ENCODE measurements at regions not wholly inside any gene's neighbourhood (a gene's known extent, or its start where the extent isn't known, plus 50 kb on each side); places are given as distances from the start of the nearest gene placed in this dataset.
"Not testable (repeated sequence)": the region's sequence is repeated elsewhere in the genome, so short reads cannot be mapped to it uniquely, and the experiment has no call there.

GRCh38 chr13:37187105-37187504, 81.6 kb upstream of the CSNK1A1L start:
- ChIA-PET CTCF (no interaction called here), POLR2A (no interaction called here)
- no peak for DNase-seq (ENCODE audit: extremely low spot score)
- TF ChIP-seq SUZ12 (IDR thresholded peaks at IDR 0.05), result no peak
- no peak for TF ChIP-seq L3MBTL2 (conservative IDR thresholded peaks at IDR 0.05)
- TF ChIP-seq FOXK2 (IDR thresholded peaks at IDR 0.05), result no peak
- no peak for TF ChIP-seq FOXM1 (IDR thresholded peaks at IDR 0.05; ENCODE audit: borderline replicate concordance)
- TF ChIP-seq TARDBP (IDR thresholded peaks at IDR 0.05), result no peak
- TF ChIP-seq SP1 (IDR thresholded peaks at IDR 0.05), result no peak
- no peak for TF ChIP-seq CTBP1 (IDR thresholded peaks at IDR 0.05; ENCODE audit: borderline replicate concordance)

- ChIA-PET CTCF (no interaction called here), POLR2A (no interaction called here)
- DNase-seq (ENCODE audit: extremely low spot score), result no peak
- no peak for TF ChIP-seq TARDBP (IDR thresholded peaks at IDR 0.05)
- TF ChIP-seq ARNT (IDR thresholded peaks at IDR 0.05), result no peak
- no peak for TF ChIP-seq SP1 (IDR thresholded peaks at IDR 0.05)
- TF ChIP-seq PKNOX1 (IDR thresholded peaks at IDR 0.05), result no peak
- no peak for TF ChIP-seq BHLHE40 (IDR thresholded peaks at IDR 0.05; ENCODE audit: borderline replicate concordance)
- no peak for TF ChIP-seq FOXM1 (IDR thresholded peaks at IDR 0.05; ENCODE audit: borderline replicate concordance)
- no peak for TF ChIP-seq LEF1 (IDR thresholded peaks at IDR 0.05; ENCODE audit: borderline replicate concordance)
- no peak for TF ChIP-seq NFRKB (IDR thresholded peaks at IDR 0.05)
- TF ChIP-seq ELF4 (IDR thresholded peaks at IDR 0.05), result no peak
- TF ChIP-seq HDGF (IDR thresholded peaks at IDR 0.05; ENCODE audit: borderline replicate concordance), result no peak
- TF ChIP-seq FOXK2 (IDR thresholded peaks at IDR 0.05), result no peak
- no peak for TF ChIP-seq ZNF384 (IDR thresholded peaks at IDR 0.05)
- TF ChIP-seq FOXA1 (IDR thresholded peaks at IDR 0.05), result no peak
- TF ChIP-seq CTBP1 (IDR thresholded peaks at IDR 0.05; ENCODE audit: borderline replicate concordance), result no peak
- TF ChIP-seq L3MBTL2 (conservative IDR thresholded peaks at IDR 0.05), result no peak
- no peak for TF ChIP-seq SUZ12 (IDR thresholded peaks at IDR 0.05)
Observed at GRCh38 chr13:37181620-37182019, 76.2 kb upstream of the CSNK1A1L start.

GRCh38 chr13:37179645-37180044, 74.2 kb upstream of the CSNK1A1L start:
- ChIA-PET POLR2A (no interaction called here), CTCF (no interaction called here)
- no peak for TF ChIP-seq L3MBTL2 (conservative IDR thresholded peaks at IDR 0.05)
- no peak for TF ChIP-seq FOXM1 (IDR thresholded peaks at IDR 0.05; ENCODE audit: borderline replicate concordance)
- no peak for TF ChIP-seq CTBP1 (IDR thresholded peaks at IDR 0.05; ENCODE audit: borderline replicate concordance)
- no peak for TF ChIP-seq PKNOX1 (IDR thresholded peaks at IDR 0.05)
- no peak for TF ChIP-seq NFRKB (IDR thresholded peaks at IDR 0.05)
- no peak for TF ChIP-seq FOXA1 (IDR thresholded peaks at IDR 0.05)
- TF ChIP-seq LEF1 (IDR thresholded peaks at IDR 0.05; ENCODE audit: borderline replicate concordance), result no peak
- no peak for TF ChIP-seq HDGF (IDR thresholded peaks at IDR 0.05; ENCODE audit: borderline replicate concordance)
- TF ChIP-seq ARNT (IDR thresholded peaks at IDR 0.05), result no peak
- TF ChIP-seq ELF4 (IDR thresholded peaks at IDR 0.05), result no peak
- no peak for TF ChIP-seq ZNF384 (IDR thresholded peaks at IDR 0.05)
- TF ChIP-seq FOXK2 (IDR thresholded peaks at IDR 0.05), result no peak
- no peak for DNase-seq (ENCODE audit: extremely low spot score)

GRCh38 chr13:37177125-37177524, 71.7 kb upstream of the CSNK1A1L start:
- ChIA-PET POLR2A (no interaction called here), CTCF (no interaction called here)
- TF ChIP-seq HDGF (IDR thresholded peaks at IDR 0.05; ENCODE audit: borderline replicate concordance), result no peak
- no peak for TF ChIP-seq FOXM1 (IDR thresholded peaks at IDR 0.05; ENCODE audit: borderline replicate concordance)
- TF ChIP-seq L3MBTL2 (conservative IDR thresholded peaks at IDR 0.05), result no peak
- no peak for TF ChIP-seq LEF1 (IDR thresholded peaks at IDR 0.05; ENCODE audit: borderline replicate concordance)
- no peak for TF ChIP-seq CTBP1 (IDR thresholded peaks at IDR 0.05; ENCODE audit: borderline replicate concordance)
- TF ChIP-seq NFRKB (IDR thresholded peaks at IDR 0.05), result no peak
- no peak for TF ChIP-seq ARNT (IDR thresholded peaks at IDR 0.05)
- TF ChIP-seq PKNOX1 (IDR thresholded peaks at IDR 0.05), result no peak
- no peak for TF ChIP-seq SUZ12 (IDR thresholded peaks at IDR 0.05)
- TF ChIP-seq TARDBP (IDR thresholded peaks at IDR 0.05), result no peak
- TF ChIP-seq FOXK2 (IDR thresholded peaks at IDR 0.05), result no peak
- no peak for TF ChIP-seq FOXA1 (IDR thresholded peaks at IDR 0.05)
- TF ChIP-seq ZNF384 (IDR thresholded peaks at IDR 0.05), result no peak
- TF ChIP-seq ELF4 (IDR thresholded peaks at IDR 0.05), result no peak
- TF ChIP-seq SP1 (IDR thresholded peaks at IDR 0.05), result no peak
- no peak for TF ChIP-seq BHLHE40 (IDR thresholded peaks at IDR 0.05; ENCODE audit: borderline replicate concordance)
- no peak for DNase-seq (ENCODE audit: extremely low spot score)

GRCh38 chr13:37175996-37176395, 70.5 kb upstream of the CSNK1A1L start:
- TF ChIP-seq HDGF (IDR thresholded peaks at IDR 0.05; ENCODE audit: borderline replicate concordance) (no peak), ZNF384 (IDR thresholded peaks at IDR 0.05) (no peak), TARDBP (IDR thresholded peaks at IDR 0.05) (no peak), L3MBTL2 (conservative IDR thresholded peaks at IDR 0.05) (no peak), SUZ12 (IDR thresholded peaks at IDR 0.05) (no peak), ARNT (IDR thresholded peaks at IDR 0.05) (no peak), PKNOX1 (IDR thresholded peaks at IDR 0.05) (no peak), ELF4 (IDR thresholded peaks at IDR 0.05) (no peak), FOXK2 (IDR thresholded peaks at IDR 0.05) (no peak), NFRKB (IDR thresholded peaks at IDR 0.05) (no peak), FOXA1 (IDR thresholded peaks at IDR 0.05) (no peak), SP1 (IDR thresholded peaks at IDR 0.05) (no peak)
- POLR2A ChIA-PET, result no interaction called here
- CTCF ChIA-PET, result no interaction called here
- no peak for DNase-seq (ENCODE audit: extremely low spot score)

- POLR2A ChIA-PET, result no interaction called here
- DNase-seq (ENCODE audit: extremely low spot score), result no peak
- CTCF ChIA-PET, result no interaction called here
- TF ChIP-seq TARDBP (IDR thresholded peaks at IDR 0.05) (no peak), FOXM1 (IDR thresholded peaks at IDR 0.05; ENCODE audit: borderline replicate concordance) (no peak), BHLHE40 (IDR thresholded peaks at IDR 0.05; ENCODE audit: borderline replicate concordance) (no peak), SP1 (IDR thresholded peaks at IDR 0.05) (no peak), NFRKB (IDR thresholded peaks at IDR 0.05) (no peak)
Observed at GRCh38 chr13:37173214-37173613, 67.8 kb upstream of the CSNK1A1L start.

- CTCF ChIA-PET; DNase-seq (ENCODE audit: extremely low spot score); POLR2A ChIA-PET: not testable (repeated sequence)
Observed at GRCh38 chr13:37172226-37172625, 66.8 kb upstream of the CSNK1A1L start.

All from HEK293T (cell line).